PFSK-1 (cell line): ENCODE measurements at regions not wholly inside any gene's neighbourhood (a gene's known extent, or its start where the extent isn't known, plus 50 kb on each side); places are given as distances from the start of the nearest gene placed in this dataset.

Experiments
- FOXP2 ChIP-seq: optimal IDR thresholded peaks from 2 replicates; pipeline ENCODE3; 2011; ENCODE audit warnings: borderline replicate concordance, control low read depth, inconsistent platforms; ENCODE audit not compliant: insufficient read depth; ENCODE audit errors: extremely low read length, extremely low read depth
- POLR2AphosphoS5 ChIP-seq: IDR thresholded peaks from 2 replicates; pipeline ENCODE4 v1.6.1; 2012; ENCODE audit warnings: low read depth, mild to moderate bottlenecking, control low read depth, low read length, moderate library complexity
- REST ChIP-seq, 2 experiments: IDR thresholded peaks; 2 replicates each; pipeline versions ENCODE4 v1.6.1 to v1.8.0; 2011 to 2012; ENCODE audit warnings: low read depth in 2 of 2, low read length in 2 of 2, control low read depth in 1 of 2, inconsistent platforms in 1 of 2, mild to moderate bottlenecking in 1 of 2, moderate library complexity in 1 of 2; ENCODE audit not compliant: insufficient read depth in 1 of 2
- SIN3A ChIP-seq: IDR thresholded peaks from 2 replicates; pipeline ENCODE4 v1.6.1; 2012; ENCODE audit warnings: mild to moderate bottlenecking, low read length, moderate library complexity, borderline replicate concordance; ENCODE audit not compliant: insufficient read depth
- TAF1 ChIP-seq: IDR thresholded peaks from 2 replicates; pipeline ENCODE4 v1.6.1; 2012; ENCODE audit warnings: low read length, control low read depth, borderline replicate concordance; ENCODE audit not compliant: insufficient read depth

GRCh38 chr7:115226410-115226809 lies 304.5 kb downstream of the MDFIC start:
- no peak for TF ChIP-seq REST (IDR thresholded peaks at IDR 0.05; ENCODE audit: insufficient read depth in 1 of 2, low read depth in 2 of 2, low read length in 2 of 2)
- no peak for TF ChIP-seq POLR2AphosphoS5
- no peak for TF ChIP-seq SIN3A
- no peak for TF ChIP-seq FOXP2
- TF ChIP-seq TAF1: no peak

DNA sequence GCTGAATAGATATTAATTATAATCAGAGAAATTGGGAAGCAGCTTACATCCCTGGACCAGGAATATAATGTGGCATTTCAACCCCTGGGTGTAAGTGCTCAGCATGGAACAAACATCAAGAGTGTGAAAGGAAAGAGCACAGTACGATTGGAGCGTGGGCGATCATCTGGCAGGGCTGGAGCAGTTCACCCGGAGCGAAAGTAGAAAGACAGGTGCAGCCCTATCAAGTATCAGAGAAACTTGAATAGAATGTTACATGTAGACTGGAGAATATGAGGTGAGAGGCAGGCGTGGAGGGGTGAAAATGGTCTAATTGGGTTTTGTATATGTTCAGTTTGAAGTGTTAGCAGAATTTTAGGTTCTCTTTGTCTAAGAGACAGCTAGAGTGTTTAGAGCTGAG lies 303.0 kb downstream of the MDFIC start:
- TF ChIP-seq FOXP2 (no peak), POLR2AphosphoS5 (no peak), SIN3A (no peak)

- no peak for TF ChIP-seq POLR2AphosphoS5
- TF ChIP-seq FOXP2: no peak
- no peak for TF ChIP-seq TAF1
- TF ChIP-seq REST (IDR thresholded peaks at IDR 0.05; ENCODE audit: insufficient read depth in 1 of 2, low read depth in 2 of 2, low read length in 2 of 2): no peak
- TF ChIP-seq SIN3A: no peak
These were observed 302.1 kb downstream of the MDFIC start for GRCh38 chr7:115223959-115224358.

- TF ChIP-seq SIN3A: no peak
- TF ChIP-seq TAF1: no peak
- no peak for TF ChIP-seq POLR2AphosphoS5
- TF ChIP-seq FOXP2: no peak
- TF ChIP-seq REST (IDR thresholded peaks at IDR 0.05; ENCODE audit: insufficient read depth in 1 of 2, low read depth in 2 of 2, low read length in 2 of 2): no peak
These were observed 299.6 kb downstream of the MDFIC start for GRCh38 chr7:115221456-115221855.

DNA sequence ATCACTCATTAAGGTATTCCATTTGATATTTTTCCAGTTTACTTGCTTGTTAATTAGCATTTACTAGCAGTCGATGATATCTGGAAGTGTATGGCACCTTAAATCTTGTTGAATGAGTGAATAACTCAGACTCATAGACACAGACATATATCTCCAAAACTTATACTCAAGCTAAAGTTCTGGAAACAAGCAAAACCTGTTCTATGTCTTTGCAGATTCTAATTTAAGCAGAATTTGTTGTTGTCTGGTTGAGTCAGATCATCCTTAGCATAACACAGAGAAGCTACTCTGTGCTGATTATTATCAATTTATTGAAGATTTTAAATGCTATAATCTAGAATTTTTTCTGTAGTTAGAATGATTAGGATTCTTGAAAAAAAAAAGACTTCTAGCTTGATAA lies 296.2 kb downstream of the MDFIC start:
- TF ChIP-seq SIN3A (no peak), REST (IDR thresholded peaks at IDR 0.05; ENCODE audit: insufficient read depth in 1 of 2, low read depth in 2 of 2, low read length in 2 of 2) (no peak), TAF1 (no peak), FOXP2 (no peak), POLR2AphosphoS5 (no peak)
